GM13976 (cell line): ENCODE measurements at regions not wholly inside any gene's neighbourhood (a gene's known extent, or its start where the extent isn't known, plus 50 kb on each side); places are given as distances from the start of the nearest gene placed in this dataset.

ENCODE experiments used
- DNase-seq: peaks from one replicate; pipeline ENCODE4 v3.0.0; 2012; ENCODE audit warnings: low spot score
- in situ Hi-C: fragments of 300-500 bp; cut with MboI; formaldehyde crosslinking; loops from one replicate; pipeline ENCODE4 v1.12.0; 2022; ENCODE audit warnings: low sequenced_read_pairs, mixed read lengths, inconsistent platforms; ENCODE audit not compliant: unreplicated experiment
- TF ChIP-seq, protein P1 (sequence below): IDR thresholded peaks from 2 replicates; pipeline ENCODE4 v1.5.1; 2012; ENCODE audit warnings: borderline replicate concordance, mild to moderate bottlenecking; ENCODE audit not compliant: insufficient read depth; ENCODE audit errors: extremely low read depth, missing control alignments, control extremely low read depth

DNA sequence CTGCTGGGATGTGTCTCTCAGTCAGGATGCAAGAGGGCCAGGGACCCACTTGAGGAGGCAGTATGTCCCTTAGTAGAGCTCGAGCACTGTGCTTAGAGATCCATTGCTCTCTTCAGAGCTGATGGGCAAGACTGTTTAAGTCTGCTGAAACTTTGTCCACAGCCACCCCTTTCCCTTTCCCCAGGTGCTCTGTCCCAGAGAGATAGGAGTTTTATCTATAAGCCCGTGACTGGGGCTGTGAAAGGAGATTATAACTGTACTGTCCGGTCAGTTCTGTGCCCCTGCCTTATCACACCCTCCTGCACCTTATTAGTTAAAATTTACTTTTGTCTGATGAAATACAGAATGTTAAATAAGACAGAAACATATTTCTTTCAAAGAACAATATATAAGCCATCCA lies 378.4 kb downstream of the PABPC4L start:
- in situ Hi-C loops = no loop called here
- TF ChIP-seq, protein P1, sequence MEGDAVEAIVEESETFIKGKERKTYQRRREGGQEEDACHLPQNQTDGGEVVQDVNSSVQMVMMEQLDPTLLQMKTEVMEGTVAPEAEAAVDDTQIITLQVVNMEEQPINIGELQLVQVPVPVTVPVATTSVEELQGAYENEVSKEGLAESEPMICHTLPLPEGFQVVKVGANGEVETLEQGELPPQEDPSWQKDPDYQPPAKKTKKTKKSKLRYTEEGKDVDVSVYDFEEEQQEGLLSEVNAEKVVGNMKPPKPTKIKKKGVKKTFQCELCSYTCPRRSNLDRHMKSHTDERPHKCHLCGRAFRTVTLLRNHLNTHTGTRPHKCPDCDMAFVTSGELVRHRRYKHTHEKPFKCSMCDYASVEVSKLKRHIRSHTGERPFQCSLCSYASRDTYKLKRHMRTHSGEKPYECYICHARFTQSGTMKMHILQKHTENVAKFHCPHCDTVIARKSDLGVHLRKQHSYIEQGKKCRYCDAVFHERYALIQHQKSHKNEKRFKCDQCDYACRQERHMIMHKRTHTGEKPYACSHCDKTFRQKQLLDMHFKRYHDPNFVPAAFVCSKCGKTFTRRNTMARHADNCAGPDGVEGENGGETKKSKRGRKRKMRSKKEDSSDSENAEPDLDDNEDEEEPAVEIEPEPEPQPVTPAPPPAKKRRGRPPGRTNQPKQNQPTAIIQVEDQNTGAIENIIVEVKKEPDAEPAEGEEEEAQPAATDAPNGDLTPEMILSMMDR = no peak

DNA sequence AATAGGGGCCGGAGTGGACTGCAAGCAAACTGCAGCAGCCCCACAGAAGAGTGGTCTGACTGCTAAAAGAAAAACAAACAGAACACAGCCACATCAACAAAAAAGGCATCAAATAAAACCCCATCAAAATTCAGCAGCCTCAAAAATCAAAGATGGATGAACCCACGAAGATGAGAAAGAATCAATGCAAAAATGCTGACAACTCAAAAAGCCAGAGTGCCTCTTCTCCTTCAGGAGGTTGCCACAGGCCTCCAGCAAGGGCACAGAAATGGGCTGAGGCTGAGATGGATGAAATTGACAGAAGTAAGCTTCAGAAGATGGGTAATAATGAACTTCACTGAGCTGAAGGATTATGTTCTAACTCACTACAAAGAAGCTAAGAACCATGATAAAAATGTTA lies 388.6 kb downstream of the PABPC4L start:
- no peak for DNase-seq
- in situ Hi-C loops = no loop called here
- TF ChIP-seq, protein P1 = no peak

More for the DNA sequence above, 378.4 kb downstream of the PABPC4L start:
- no peak for DNase-seq

DNA sequence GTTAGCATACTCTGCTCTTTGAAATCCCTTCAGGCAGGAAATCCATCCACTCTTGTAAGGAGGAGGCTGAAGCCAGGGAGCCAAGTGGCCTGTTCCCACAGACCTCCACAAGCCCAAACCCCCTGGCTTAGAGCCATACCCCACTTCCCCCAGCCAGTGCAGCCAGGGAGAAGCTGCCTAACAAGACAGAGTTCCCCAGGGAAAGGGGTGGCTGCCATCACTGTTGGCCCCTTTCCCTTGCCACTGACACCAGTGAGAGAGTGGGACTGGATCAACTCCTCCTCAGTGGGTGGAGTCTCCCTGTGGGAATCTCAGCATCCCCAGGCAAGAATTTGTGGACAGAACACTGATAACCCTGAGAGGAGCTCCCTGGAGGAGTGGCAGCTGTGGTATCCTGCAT lies 389.4 kb downstream of the PABPC4L start:
- in situ Hi-C loops = no loop called here
- no peak for DNase-seq
- TF ChIP-seq, protein P1 = no peak

DNA sequence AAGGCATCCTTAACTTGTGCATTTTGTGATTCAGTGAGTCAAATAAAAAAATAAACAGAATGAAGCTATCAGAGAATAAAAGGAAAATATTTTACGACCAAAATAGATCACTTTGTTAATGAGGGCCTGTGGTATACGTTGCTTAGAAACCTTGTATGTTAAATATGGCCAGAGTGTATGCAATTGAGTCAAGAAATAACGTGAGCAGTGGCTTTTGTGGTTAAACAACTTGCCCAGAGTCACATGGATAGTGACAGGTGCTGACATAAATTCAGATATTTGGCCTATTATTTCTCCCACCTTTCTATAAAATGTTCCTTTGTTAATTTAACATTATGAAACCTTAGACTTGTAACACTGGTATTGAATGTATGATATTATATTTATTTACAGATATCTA lies 393.4 kb downstream of the PABPC4L start:
- TF ChIP-seq, protein P1 = no peak
- DNase-seq = no peak
- in situ Hi-C loops = no loop called here

DNA sequence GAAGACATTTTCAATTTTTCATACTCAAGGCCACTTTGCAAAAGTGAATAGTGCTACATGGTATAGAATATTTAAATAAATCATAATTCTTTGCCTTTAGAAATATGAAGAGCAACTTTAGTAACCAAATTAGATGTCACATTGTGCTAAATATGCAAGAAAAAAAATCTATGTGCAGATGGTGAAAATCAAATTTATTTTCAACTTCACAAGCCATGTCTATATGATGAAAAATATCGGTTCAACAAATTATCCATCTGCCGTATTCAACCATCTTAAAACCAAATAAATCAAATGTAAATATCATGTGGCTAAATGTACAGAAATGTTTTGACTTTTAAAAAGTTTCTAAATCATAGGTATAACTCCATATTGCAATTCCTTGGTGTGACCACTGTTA lies 398.2 kb downstream of the PABPC4L start:
- TF ChIP-seq, protein P1 = no peak
- in situ Hi-C loops = no loop called here
- DNase-seq = no peak

DNA sequence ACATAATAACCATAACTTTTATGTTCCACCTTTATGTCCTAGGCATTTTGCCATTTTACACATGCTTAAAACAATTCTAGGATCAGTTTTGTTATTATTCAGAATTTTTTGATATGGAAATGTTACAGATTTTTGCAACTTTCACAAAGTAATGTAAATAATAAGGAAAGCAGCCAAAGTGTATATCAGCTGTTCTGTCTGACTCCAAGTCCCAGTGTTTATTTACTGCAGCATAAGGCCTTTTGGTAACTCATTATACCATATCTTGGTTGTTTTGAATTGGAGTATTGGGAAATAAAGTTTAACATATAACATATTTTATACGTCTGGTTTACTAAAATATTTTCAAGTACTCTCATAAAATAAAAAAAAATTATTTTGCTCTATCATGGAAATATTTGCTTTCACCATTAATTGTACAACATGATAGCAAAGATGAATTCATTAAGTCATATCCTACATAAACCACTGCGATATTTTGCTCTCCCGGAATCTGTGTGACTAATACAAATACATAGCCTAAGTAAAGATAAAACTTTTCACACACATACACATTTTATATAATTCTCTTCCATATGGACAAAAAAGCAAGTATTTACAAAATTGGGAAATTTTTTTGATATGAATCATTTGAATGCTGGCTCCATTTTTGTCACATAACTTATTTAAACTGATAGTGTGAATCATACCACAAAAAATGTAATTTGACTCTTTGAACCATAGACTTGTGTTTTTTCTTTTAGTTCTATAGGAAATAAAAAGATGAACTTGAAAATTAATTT lies 399.0 kb downstream of the PABPC4L start:
- DNase-seq = no peak
- TF ChIP-seq, protein P1 = no peak

More for the DNA sequence above, 399.0 kb downstream of the PABPC4L start:
- in situ Hi-C loops = no loop called here
